Fibroblast of lung (primary cell): ENCODE measurements at regions not wholly inside any gene's neighbourhood (a gene's known extent, or its start where the extent isn't known, plus 50 kb on each side); places are given as distances from the start of the nearest gene placed in this dataset.
A peak's percentile ranks its signal among the peaks of the same experiment; 100 is the strongest.

Experiments used
- DNase-seq, 2 donors: peaks; one replicate each; pipeline versions ENCODE4 v3.0.0 to v3.0.0-alpha.2; 2010; ENCODE audit warnings: low read depth in 2 of 2
- H2AFZ ChIP-seq: 2 replicates; pipeline ENCODE4 v1.5.1; 2012; ENCODE audit warnings: low read length, control low read depth, inconsistent platforms
- H3K27ac ChIP-seq: 2 replicates; pipeline ENCODE4 v1.5.1; 2011; ENCODE audit warnings: low read length, control low read depth; ENCODE audit not compliant: insufficient read depth
- H3K27me3 ChIP-seq: 2 replicates; pipeline ENCODE4 v1.5.1; 2011; ENCODE audit warnings: mild to moderate bottlenecking, low read length; ENCODE audit not compliant: control insufficient read depth, insufficient read depth
- H3K36me3 ChIP-seq: 2 replicates; pipeline ENCODE4 v1.5.1; 2011; ENCODE audit warnings: low read length; ENCODE audit not compliant: control insufficient read depth, insufficient read depth
- H3K4me1 ChIP-seq: 2 replicates; pipeline ENCODE4 v1.5.1; 2011; ENCODE audit warnings: low read length; ENCODE audit not compliant: control insufficient read depth, insufficient read depth; ENCODE audit errors: extremely low read depth
- H3K4me2 ChIP-seq: 2 replicates; pipeline ENCODE4 v1.5.1; 2011; ENCODE audit warnings: low read length, control low read depth; ENCODE audit not compliant: insufficient read depth; ENCODE audit errors: extremely low read depth
- H3K4me3 ChIP-seq, 4 experiments: fragments of 200-600 bp in 1 of 4; sonication (generic) in 1 of 4; replicated peaks in 1 of 4; 2 replicates each; pipeline ENCODE4 v1.5.1; 2011 to 2016; ENCODE audit warnings: low read length in 4 of 4, low read depth in 3 of 4, mild to moderate bottlenecking in 3 of 4, control low read depth in 2 of 4, inconsistent platforms in 1 of 4, mixed read lengths in 1 of 4; ENCODE audit not compliant: insufficient read depth in 1 of 4; ENCODE audit errors: control extremely low read depth in 1 of 4
- H3K79me2 ChIP-seq: 2 replicates; pipeline ENCODE4 v1.5.1; 2012; ENCODE audit warnings: mild to moderate bottlenecking, low read length, inconsistent platforms; ENCODE audit not compliant: control insufficient read depth, insufficient read depth
- H3K9ac ChIP-seq: 2 replicates; pipeline ENCODE4 v1.5.1; 2011; ENCODE audit warnings: mild to moderate bottlenecking, low read length, control low read depth; ENCODE audit not compliant: insufficient read depth
- H3K9me3 ChIP-seq: 2 replicates; pipeline ENCODE4 v1.5.1; 2012; ENCODE audit warnings: low read depth, low read length; ENCODE audit not compliant: control insufficient read depth, insufficient read depth
- H4K20me1 ChIP-seq: 2 replicates; pipeline ENCODE4 v1.5.1; 2011; ENCODE audit warnings: low read length; ENCODE audit not compliant: control insufficient read depth, insufficient read depth; ENCODE audit errors: extremely low read depth
- CTCF ChIP-seq, 2 donors: IDR thresholded peaks in 1 of 2; conservative IDR thresholded peaks in 1 of 2; 1 replicate in 1 of 2; 2 replicates in 1 of 2; pipeline ENCODE4 v1.5.1; 2011 to 2012; ENCODE audit warnings: low read length in 2 of 2, control low read depth in 1 of 2, inconsistent platforms in 1 of 2, low read depth in 1 of 2, mild to moderate bottlenecking in 1 of 2
- EZH2 ChIP-seq: IDR thresholded peaks from 2 replicates; pipeline ENCODE4 v1.5.1; 2012; ENCODE audit warnings: low read length, control low read depth, mild to moderate bottlenecking; ENCODE audit errors: missing control alignments

GRCh38 chr5:74028406-74028805 lies 402.4 kb downstream of the ARHGEF28 start:
- H3K27ac ChIP-seq: no peak overlapping the region
- H3K36me3 ChIP-seq: no peaks in the 10 kb centered on the region
- no peaks in the 10 kb centered on the region for H3K9me3 ChIP-seq
- no peak overlapping the region for H3K9ac ChIP-seq
- TF ChIP-seq EZH2: no peak
- no peak for TF ChIP-seq CTCF (conservative IDR thresholded peaks at IDR 0.05 in 1 of 2, IDR thresholded peaks at IDR 0.05 in 1 of 2; ENCODE audit: low read depth in 1 of 2, low read length in 2 of 2)
- H3K4me2 ChIP-seq: no peak overlapping the region
- no peak overlapping the region for H2AFZ ChIP-seq
- DNase-seq: peak in 1 of 2 donors; percentile 91
- H3K4me3 ChIP-seq: no peak overlapping the region
- H3K4me1 ChIP-seq: no peaks in the 10 kb centered on the region
- no peaks in the 10 kb centered on the region for H4K20me1 ChIP-seq
- H3K79me2 ChIP-seq: no peaks in the 10 kb centered on the region
- H3K27me3 ChIP-seq: no peaks in the 10 kb centered on the region

GRCh38 chr5:74027732-74028338 lies 401.8 kb downstream of the ARHGEF28 start:
- TF ChIP-seq EZH2: no peak
- no peak for TF ChIP-seq CTCF (conservative IDR thresholded peaks at IDR 0.05 in 1 of 2, IDR thresholded peaks at IDR 0.05 in 1 of 2; ENCODE audit: low read depth in 1 of 2, low read length in 2 of 2)
- Histone ChIP-seq H3K4me2 (no peak overlapping the region), H3K4me3 (no peak overlapping the region), H3K27me3 (no peaks in the 10 kb centered on the region), H3K4me1 (no peaks in the 10 kb centered on the region), H3K79me2 (no peaks in the 10 kb centered on the region), H3K9ac (no peak overlapping the region), H2AFZ (no peak overlapping the region), H3K9me3 (no peaks in the 10 kb centered on the region), H4K20me1 (no peaks in the 10 kb centered on the region), H3K36me3 (no peaks in the 10 kb centered on the region), H3K27ac (no peak overlapping the region)
- DNase-seq: no peak

- Histone ChIP-seq H3K4me3 (no peak overlapping the region), H4K20me1 (no peaks in the 10 kb centered on the region), H3K27ac (no peak overlapping the region), H3K4me2 (no peak overlapping the region), H3K4me1 (no peaks in the 10 kb centered on the region), H2AFZ (no peak overlapping the region), H3K27me3 (no peaks in the 10 kb centered on the region), H3K79me2 (no peaks in the 10 kb centered on the region), H3K9me3 (no peaks in the 10 kb centered on the region), H3K36me3 (no peaks in the 10 kb centered on the region), H3K9ac (no peak overlapping the region)
- DNase-seq: no peak
- no peak for TF ChIP-seq CTCF (conservative IDR thresholded peaks at IDR 0.05 in 1 of 2, IDR thresholded peaks at IDR 0.05 in 1 of 2; ENCODE audit: low read depth in 1 of 2, low read length in 2 of 2)
- TF ChIP-seq EZH2: no peak
Measured at GRCh38 chr5:74026310-74026709, 400.3 kb downstream of the ARHGEF28 start.
